Germinal center (tissue), 1 donor: ENCODE measurements at regions not wholly inside any gene's neighbourhood (a gene's known extent, or its start where the extent isn't known, plus 50 kb on each side); places are given as distances from the start of the nearest gene placed in this dataset.

Experiments used
- DNase-seq: peaks from one replicate; pipeline ENCODE4 v3.0.0; 2012; ENCODE audit warnings: mixed read lengths, low spot score

DNA sequence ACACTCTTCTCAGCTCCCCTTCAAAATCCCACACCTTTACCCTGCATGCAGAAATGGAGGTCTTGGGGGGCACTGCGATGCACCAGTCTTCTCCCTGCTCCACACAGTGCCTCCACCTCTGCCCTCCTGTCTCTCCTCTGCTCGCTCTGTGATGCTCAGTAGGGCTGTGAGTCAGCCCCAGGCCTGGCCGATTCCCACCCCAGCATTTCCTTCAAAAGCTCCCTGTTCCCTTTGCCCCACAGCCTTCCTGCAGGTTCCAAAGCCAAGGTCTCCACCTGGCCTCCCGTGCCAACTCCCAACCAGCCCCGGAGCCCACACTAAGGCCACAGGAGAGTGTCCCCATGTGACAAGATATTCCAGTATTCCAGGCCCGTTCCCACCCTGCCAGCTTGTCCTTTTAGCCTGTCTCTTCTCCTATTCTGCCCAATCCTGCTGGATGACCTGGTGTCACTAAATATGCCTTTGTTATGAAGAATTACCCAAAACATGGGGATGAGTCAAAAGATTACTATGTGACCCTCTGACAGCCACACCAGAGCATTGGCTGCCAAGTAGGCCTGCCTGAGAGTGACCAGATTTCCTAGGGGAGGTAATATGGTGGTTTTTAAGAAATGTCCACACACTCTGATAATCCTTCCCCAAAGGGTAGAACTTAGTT lies 118.9 kb upstream of the NXT1 start:
- no peak for DNase-seq

DNA sequence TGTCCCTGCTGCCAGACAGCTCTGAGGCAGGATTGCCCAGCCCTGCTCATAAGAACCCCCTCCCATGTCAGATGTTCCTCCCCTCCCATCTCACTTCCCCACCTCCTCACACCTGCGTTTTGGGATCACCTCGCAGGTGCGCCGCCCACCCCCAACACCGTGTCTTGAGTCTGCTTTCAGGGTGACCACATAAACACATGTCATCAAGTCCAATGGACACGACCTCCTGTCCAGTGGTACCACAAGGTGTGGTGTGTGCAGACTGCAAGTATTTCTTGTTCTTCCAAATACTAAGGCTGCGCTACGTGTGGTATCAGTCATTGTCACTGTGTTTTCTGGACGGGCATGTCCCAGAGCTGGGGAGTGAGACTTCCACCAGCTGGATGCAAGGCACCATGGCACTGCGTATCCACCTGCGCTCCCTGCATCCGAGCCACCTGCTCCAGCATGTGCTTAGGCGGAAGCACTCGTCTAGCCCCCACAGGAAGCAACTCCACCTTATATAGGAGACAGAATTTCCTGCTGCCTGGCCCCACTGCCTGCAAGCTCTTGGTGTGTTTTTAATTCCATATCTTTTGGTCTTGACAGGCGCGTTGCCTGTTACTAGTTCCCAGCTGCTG lies 119.7 kb upstream of the NXT1 start:
- DNase-seq, result no peak

- DNase-seq, result no peak
These were observed 120.6 kb upstream of the NXT1 start for GRCh38 chr20:23229989-23230388.

- DNase-seq, result no peak
These were observed 121.7 kb upstream of the NXT1 start for GRCh38 chr20:23228912-23229311.

GRCh38 chr20:23227976-23228375 lies 122.6 kb upstream of the NXT1 start:
- DNase-seq, result no peak

GRCh38 chr20:23227274-23227673 lies 123.3 kb upstream of the NXT1 start:
- no peak for DNase-seq

GRCh38 chr20:23226612-23227265 lies 123.9 kb upstream of the NXT1 start:
- DNase-seq, result no peak

GRCh38 chr20:23225407-23226060 lies 125.1 kb upstream of the NXT1 start:
- no peak for DNase-seq

- no peak for DNase-seq
These were observed 125.8 kb upstream of the NXT1 start for GRCh38 chr20:23224806-23225205.

GRCh38 chr20:23223908-23224580 lies 126.5 kb upstream of the NXT1 start:
- DNase-seq, result no peak

DNA sequence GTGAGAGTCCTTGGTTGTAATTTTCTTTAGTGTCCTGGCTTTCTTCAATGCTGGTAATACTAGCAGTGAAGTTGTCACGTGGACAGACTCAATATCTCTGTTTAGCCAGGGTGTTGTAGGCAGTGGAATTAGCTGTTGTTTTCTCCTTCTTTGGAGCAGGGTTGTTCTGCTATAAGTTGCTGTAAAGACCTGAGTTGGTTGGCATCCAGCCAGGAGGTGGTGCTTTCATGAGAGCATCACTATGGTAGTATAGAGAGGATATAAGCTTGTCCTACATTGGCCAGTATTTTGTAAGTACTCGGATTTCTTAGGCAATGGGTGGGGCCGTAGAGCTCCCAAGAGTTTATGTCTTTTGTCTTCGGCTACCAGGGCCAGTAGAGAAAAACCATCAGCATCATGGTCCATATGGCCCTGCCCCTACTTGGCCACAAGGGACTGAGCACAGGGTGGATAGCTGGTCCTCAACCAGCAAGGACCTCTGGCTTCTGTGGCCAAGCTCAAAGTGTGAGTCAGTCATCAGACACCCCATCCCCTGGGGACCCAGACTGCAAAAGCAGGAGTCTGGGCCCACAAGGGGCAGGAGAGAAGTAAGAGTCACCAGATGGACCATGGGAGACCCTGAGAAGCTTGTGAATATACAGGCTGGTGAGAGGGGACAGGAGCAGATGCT lies 127.9 kb upstream of the NXT1 start:
- DNase-seq, result no peak

GRCh38 chr20:23217023-23217422 lies 130.9 kb upstream of the CD93 start:
- no peak for DNase-seq

- no peak for DNase-seq
These were observed 129.3 kb upstream of the CD93 start for GRCh38 chr20:23215344-23215995.

DNA sequence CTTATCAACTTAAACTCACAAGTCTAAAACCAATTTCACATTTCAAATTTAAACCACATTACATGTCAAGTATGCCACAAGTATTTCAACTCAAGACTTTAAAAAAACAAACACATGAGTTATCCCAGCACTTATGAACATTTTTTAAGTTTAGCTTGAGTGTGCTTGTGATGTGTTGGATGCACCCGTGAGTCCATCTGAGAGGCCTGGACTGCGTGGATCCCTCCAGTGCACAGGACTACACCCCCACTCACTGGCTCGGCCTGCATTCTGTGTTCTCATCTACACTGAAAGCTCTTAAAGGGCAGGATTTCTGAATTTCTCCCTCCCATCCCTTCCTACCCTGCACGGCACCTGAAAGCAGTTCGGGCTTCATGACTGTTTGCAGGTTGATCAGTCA lies 128.8 kb upstream of the CD93 start:
- no peak for DNase-seq

GRCh38 chr20:23212464-23212995 lies 126.4 kb upstream of the CD93 start:
- DNase-seq, result no peak

- DNase-seq, result no peak
These were observed 125.9 kb upstream of the CD93 start for GRCh38 chr20:23212011-23212410.

- no peak for DNase-seq
These were observed 125.0 kb upstream of the CD93 start for GRCh38 chr20:23211164-23211563.

DNA sequence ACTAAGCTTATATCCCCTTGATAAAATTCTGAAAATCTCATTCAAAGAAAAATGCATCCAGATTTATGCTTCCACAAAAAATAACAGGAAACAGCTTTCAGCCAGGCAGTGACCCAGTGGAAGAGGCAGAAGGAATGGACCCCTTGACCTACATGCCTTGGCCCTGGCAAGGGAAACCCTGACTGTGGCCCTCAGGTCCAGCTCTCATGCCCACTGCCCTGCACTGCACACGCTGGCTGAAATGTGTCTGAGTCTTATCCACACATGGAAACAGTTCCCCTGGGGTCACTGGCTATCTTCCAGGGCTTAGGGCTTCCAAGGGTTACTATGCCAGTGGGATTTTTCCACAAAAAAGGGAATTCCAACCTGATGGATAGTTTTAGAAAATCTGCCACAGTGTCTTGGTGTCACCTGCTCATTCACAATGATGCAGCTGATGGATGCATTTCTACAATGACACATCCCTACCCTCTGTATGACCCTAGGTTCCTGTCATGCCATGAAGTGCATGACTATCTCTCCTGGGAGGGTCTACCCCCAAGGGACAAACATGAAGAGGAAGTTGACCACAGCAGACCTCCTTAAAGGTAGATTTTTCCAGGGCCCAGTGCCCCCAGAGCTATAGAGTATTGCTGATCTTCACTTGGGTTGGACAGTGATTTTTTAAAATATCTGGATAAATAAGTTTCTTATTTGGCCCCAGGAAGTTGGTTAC lies 121.9 kb upstream of the CD93 start:
- no peak for DNase-seq

GRCh38 chr20:23206995-23207394 lies 120.9 kb upstream of the CD93 start:
- no peak for DNase-seq

GRCh38 chr20:23206061-23206460 lies 119.9 kb upstream of the CD93 start:
- no peak for DNase-seq
